GM21515 (cell line): ENCODE measurements at regions not wholly inside any gene's neighbourhood (a gene's known extent, or its start where the extent isn't known, plus 50 kb on each side); places are given as distances from the start of the nearest gene placed in this dataset.

Experiments used
- ATAC-seq: cut with Tn5 transposase; IDR thresholded peaks from one replicate; pipeline ENCODE4 v1.9.1; 2021; ENCODE audit not compliant: unreplicated experiment

DNA sequence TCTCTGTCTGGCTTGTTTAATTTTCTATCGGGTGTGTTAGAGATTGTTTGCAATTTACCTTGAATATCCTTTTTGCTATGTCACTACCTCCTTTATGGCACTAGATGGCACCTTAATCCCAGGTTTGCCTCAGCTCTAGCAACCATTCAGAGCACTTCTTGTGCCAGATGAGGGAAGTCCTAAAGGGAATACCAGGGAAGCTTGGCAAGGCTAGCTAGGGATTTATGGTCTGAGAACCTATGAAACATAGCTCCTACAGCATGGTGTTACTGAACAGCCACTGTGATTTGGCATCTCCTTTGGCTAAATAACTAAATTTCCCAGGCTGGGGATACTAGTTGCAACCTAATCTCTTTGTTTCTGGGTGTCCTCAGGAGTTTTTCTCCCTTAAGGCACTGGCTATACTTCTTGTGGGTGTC is 69.0 kb upstream of the VOPP1 start:
- ATAC-seq: peak; percentile 82

- ATAC-seq: no peak
Observed at GRCh38 chr7:55639640-55640039, 67.3 kb upstream of the VOPP1 start.

DNA sequence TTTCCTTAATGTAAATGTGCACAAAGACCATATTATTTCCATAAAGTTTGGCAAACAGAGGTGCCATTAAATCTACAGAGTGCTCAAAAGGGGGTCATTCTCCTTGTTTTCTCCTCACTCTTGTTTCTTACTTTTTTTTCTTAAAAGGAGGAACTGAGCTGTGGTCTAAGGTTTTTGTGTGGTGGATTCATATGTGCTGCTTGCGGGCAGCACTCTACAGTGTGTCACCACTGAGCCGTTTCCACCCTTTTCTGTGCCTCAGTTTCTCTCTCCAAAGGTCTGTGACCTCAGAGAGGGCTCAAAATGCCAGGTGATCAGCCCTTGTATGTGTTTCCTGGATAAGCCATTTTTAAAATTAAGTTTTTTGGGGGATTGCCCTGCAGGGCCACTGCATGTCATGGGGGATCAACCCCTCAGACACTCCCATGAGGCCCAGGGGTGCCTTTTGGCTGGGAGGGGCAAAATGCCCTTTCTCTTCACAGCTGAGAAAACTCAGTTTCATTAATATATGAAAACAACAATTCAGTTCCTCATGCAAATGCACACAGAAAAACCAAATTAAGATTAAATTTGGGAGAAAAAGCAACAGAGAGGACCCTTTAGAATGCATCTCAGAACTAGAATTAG is 56.9 kb upstream of the VOPP1 start:
- no peak for ATAC-seq

DNA sequence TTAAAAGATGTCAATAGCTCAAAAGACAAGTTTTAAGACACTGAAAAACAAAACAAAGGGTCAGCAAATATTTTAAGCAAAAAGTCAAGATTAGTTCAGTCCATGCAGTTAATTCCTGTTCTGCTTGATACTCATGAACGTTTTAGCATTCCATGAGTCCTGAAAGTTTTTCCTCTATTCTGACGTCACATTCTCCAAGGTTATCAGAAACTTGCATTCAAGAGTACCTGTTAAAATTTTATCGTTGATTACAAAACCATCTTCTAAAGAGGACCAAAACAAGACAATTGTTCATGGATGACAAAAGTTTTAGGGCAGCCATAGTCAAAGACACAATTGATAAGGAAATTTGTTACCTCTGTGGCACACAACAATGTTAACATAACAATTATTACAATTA is 52.5 kb upstream of the VOPP1 start:
- ATAC-seq: no peak

DNA sequence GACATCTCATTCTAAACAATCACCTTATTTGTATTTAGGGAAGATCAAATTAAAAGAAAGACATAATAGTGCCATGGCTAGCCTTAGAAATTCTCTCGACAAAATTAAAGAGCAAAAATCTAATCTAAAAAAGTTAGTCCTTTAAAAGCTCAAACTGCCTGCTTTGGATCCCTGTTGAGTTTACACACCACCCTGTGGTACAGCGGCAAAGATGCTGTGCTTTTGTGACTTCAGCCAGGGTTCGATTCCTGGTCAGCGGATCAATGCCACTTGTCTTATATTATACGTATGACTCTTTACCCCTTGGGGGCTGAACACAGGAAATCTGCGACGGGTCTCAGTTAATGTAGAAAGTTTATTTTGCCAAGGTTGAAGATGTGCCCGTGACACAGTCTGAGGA is 51.3 kb upstream of the VOPP1 start:
- no peak for ATAC-seq

- ATAC-seq: no peak
Observed at GRCh38 chr7:55622241-55622640, 49.9 kb upstream of the VOPP1 start.
